ENCODE measurements at regions not wholly inside any gene's neighbourhood (a gene's known extent, or its start where the extent isn't known, plus 50 kb on each side); places are given as distances from the start of the nearest gene placed in this dataset.

GRCh38 chr9:14482856-14483255 lies 168.9 kb upstream of the NFIB start:
- Mint-ChIP-seq H3K27me3 (ENCODE audit: insufficient read depth) (no peaks in the 10 kb centered on the region), H3K27ac (no peak overlapping the region), H3K36me3 (ENCODE audit: low read depth) (no peaks in the 10 kb centered on the region), H3K4me1 (peaks cover 41% of the 10 kb centered on the region), H3K9me3 (no peaks in the 10 kb centered on the region), H3K4me3 (no peak overlapping the region)
- peaks cover 8% of the 10 kb centered on the region for H3K9me3 ChIP-seq (ENCODE audit: control insufficient read depth, low read length)
- H3K36me3 ChIP-seq (ENCODE audit: control insufficient read depth, insufficient read depth, low read length): no peaks in the 10 kb centered on the region
- H3K27me3 ChIP-seq (ENCODE audit: control insufficient read depth, insufficient read depth, low read length, poor library complexity, severe bottlenecking): no peaks in the 10 kb centered on the region
- 93 to 95% methylated on average over 2 to 3 of the region's 3 CpGs for WGBS, 2 experiments (ENCODE audit: insufficient coverage in 1 of 2, insufficient read length in 1 of 2)
- TF ChIP-seq, protein P1, sequence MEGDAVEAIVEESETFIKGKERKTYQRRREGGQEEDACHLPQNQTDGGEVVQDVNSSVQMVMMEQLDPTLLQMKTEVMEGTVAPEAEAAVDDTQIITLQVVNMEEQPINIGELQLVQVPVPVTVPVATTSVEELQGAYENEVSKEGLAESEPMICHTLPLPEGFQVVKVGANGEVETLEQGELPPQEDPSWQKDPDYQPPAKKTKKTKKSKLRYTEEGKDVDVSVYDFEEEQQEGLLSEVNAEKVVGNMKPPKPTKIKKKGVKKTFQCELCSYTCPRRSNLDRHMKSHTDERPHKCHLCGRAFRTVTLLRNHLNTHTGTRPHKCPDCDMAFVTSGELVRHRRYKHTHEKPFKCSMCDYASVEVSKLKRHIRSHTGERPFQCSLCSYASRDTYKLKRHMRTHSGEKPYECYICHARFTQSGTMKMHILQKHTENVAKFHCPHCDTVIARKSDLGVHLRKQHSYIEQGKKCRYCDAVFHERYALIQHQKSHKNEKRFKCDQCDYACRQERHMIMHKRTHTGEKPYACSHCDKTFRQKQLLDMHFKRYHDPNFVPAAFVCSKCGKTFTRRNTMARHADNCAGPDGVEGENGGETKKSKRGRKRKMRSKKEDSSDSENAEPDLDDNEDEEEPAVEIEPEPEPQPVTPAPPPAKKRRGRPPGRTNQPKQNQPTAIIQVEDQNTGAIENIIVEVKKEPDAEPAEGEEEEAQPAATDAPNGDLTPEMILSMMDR (conservative IDR thresholded peaks at IDR 0.05): no peak
- no peak overlapping the region for H3K27ac ChIP-seq (ENCODE audit: low read depth, low read length)
- no peak for DNase-seq
- H3K9ac ChIP-seq (ENCODE audit: extremely low read depth, low read length, poor library complexity, severe bottlenecking): no peak overlapping the region
- H3K4me3 ChIP-seq (ENCODE audit: low read length): no peak overlapping the region
- H3K4me1 ChIP-seq (ENCODE audit: control insufficient read depth, insufficient read depth, low read length): peaks cover 9% of the 10 kb centered on the region

GRCh38 chr9:14480526-14480925 lies 166.6 kb upstream of the NFIB start:
- WGBS, 2 experiments (ENCODE audit: insufficient coverage in 1 of 2, insufficient read length in 1 of 2): 80 to 90% methylated on average over 3 of the region's 3 CpGs
- no peak overlapping the region for H3K4me3 Mint-ChIP-seq
- Histone ChIP-seq H3K9me3 (ENCODE audit: control insufficient read depth, low read length) (peaks cover 8% of the 10 kb centered on the region), H3K27me3 (ENCODE audit: control insufficient read depth, insufficient read depth, low read length, poor library complexity, severe bottlenecking) (no peaks in the 10 kb centered on the region), H3K4me1 (ENCODE audit: control insufficient read depth, insufficient read depth, low read length) (peaks cover 9% of the 10 kb centered on the region), H3K9ac (ENCODE audit: extremely low read depth, low read length, poor library complexity, severe bottlenecking) (no peak overlapping the region), H3K36me3 (ENCODE audit: control insufficient read depth, insufficient read depth, low read length) (no peaks in the 10 kb centered on the region), H3K4me3 (ENCODE audit: low read length) (no peak overlapping the region), H3K27ac (ENCODE audit: low read depth, low read length) (no peak overlapping the region)
- TF ChIP-seq, protein P1 (conservative IDR thresholded peaks at IDR 0.05): no peak
- no peak overlapping the region for H3K27ac Mint-ChIP-seq
- peaks cover 28% of the 10 kb centered on the region for H3K4me1 Mint-ChIP-seq
- H3K9me3 Mint-ChIP-seq: no peaks in the 10 kb centered on the region
- DNase-seq: no peak
- no peaks in the 10 kb centered on the region for H3K36me3 Mint-ChIP-seq (ENCODE audit: low read depth)
- H3K27me3 Mint-ChIP-seq (ENCODE audit: insufficient read depth): no peaks in the 10 kb centered on the region

DNA sequence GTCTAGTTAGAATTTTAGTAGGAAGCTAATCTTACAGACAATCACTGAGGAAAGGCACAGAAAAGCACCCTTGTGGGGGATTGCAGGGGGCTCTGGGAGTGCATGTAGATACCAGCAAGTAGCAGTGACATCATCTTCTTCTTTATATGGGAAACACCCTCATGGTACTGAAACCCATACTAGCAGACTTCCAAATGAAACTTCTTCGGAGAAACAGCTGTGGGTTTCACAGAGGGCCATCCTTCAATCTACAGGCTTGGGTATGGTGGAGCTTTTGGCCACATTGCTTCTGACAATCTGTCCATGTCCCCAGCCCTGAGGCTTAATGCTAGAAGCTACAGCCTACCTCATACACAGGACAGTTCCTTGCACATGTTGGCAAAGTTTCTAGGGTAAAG lies 165.2 kb upstream of the NFIB start:
- Histone ChIP-seq H3K4me1 (ENCODE audit: control insufficient read depth, insufficient read depth, low read length) (peaks cover 9% of the 10 kb centered on the region), H3K9ac (ENCODE audit: extremely low read depth, low read length, poor library complexity, severe bottlenecking) (no peak overlapping the region), H3K36me3 (ENCODE audit: control insufficient read depth, insufficient read depth, low read length) (no peaks in the 10 kb centered on the region), H3K27ac (ENCODE audit: low read depth, low read length) (no peak overlapping the region), H3K4me3 (ENCODE audit: low read length) (no peak overlapping the region), H3K9me3 (ENCODE audit: control insufficient read depth, low read length) (no peaks in the 10 kb centered on the region), H3K27me3 (ENCODE audit: control insufficient read depth, insufficient read depth, low read length, poor library complexity, severe bottlenecking) (no peaks in the 10 kb centered on the region)
- H3K27ac Mint-ChIP-seq: no peak overlapping the region
- no peak for DNase-seq
- H3K4me3 Mint-ChIP-seq: no peak overlapping the region
- H3K27me3 Mint-ChIP-seq (ENCODE audit: insufficient read depth): no peaks in the 10 kb centered on the region
- no peaks in the 10 kb centered on the region for H3K9me3 Mint-ChIP-seq
- H3K4me1 Mint-ChIP-seq: peaks cover 28% of the 10 kb centered on the region
- TF ChIP-seq, protein P1 (conservative IDR thresholded peaks at IDR 0.05): no peak
- 89 to 92% methylated on average over 1 of the region's 1 CpG for WGBS, 2 experiments (ENCODE audit: insufficient coverage in 1 of 2, insufficient read length in 1 of 2)
- H3K36me3 Mint-ChIP-seq (ENCODE audit: low read depth): no peaks in the 10 kb centered on the region

Data from endodermal cell (in vitro differentiated cells).